ENCODE measurements at regions not wholly inside any gene's neighbourhood (a gene's known extent, or its start where the extent isn't known, plus 50 kb on each side); places are given as distances from the start of the nearest gene placed in this dataset.

DNA sequence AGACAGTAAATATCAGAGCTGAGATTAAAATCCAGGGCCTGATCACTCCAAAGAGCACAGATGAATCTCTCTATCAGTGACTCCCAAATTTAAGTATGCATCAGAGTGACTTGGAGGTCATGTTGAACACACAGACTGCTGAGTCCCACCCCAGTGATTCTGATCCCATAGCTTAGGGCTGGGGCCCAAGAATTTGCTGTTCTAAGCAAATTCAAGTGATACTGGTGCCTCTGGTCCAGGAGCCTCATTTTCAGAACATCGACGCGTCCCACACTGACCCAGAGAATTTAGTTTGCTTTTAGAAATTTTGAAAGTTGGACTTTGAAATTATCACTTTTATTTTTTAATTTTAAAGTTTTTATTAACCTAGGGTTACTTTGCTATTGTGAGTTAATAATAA lies 72.7 kb upstream of the NETO1 start:
- no peak overlapping the region for H3K23ac ChIP-seq (ENCODE audit: insufficient read length, low read depth, low read length)
- H3K9ac ChIP-seq (ENCODE audit: extremely low read depth, insufficient read length, low read length), result no peak overlapping the region
- no peak for DNase-seq
- H4K8ac ChIP-seq (replicated peaks; ENCODE audit: insufficient read length, low read depth, low read length), result no peak overlapping the region
- H2BK5ac ChIP-seq (ENCODE audit: insufficient read length, low read length), result no peak overlapping the region
- Mint-ChIP-seq H3K9me3 (no peaks in the 10 kb centered on the region), H3K36me3 (ENCODE audit: insufficient read depth in 1 of 3, low read depth in 3 of 3) (no peaks in the 10 kb centered on the region), H3K4me3 (no peak overlapping the region), H3K4me1 (no peaks in the 10 kb centered on the region), H3K27ac (peak overlapping the region in 1 of 3 experiments; percentile 86; a peak in 1 of 7 replicates), H3K27me3 (ENCODE audit: low read depth) (no peaks in the 10 kb centered on the region)
- no peaks in the 10 kb centered on the region for H3K27me3 ChIP-seq (ENCODE audit: insufficient read depth, low read length)
- no peaks in the 10 kb centered on the region for H4K20me1 ChIP-seq (ENCODE audit: control insufficient read depth, insufficient read depth, insufficient read length)
- H3K79me2 ChIP-seq (ENCODE audit: insufficient read depth, low read length), result no peaks in the 10 kb centered on the region
- no peak overlapping the region for H3T11ph ChIP-seq (ENCODE audit: low read length)
- H2BK12ac ChIP-seq (ENCODE audit: insufficient read length, low read depth, low read length), result no peak overlapping the region
- no peak overlapping the region for H2AFZ ChIP-seq (ENCODE audit: low read length)
- no peaks in the 10 kb centered on the region for H3K4me1 ChIP-seq (ENCODE audit: insufficient read depth, low read length)
- H3K23me2 ChIP-seq (ENCODE audit: insufficient read length, low read depth, low read length, poor library complexity, severe bottlenecking), result no peaks in the 10 kb centered on the region
- no peak overlapping the region for H3K4ac ChIP-seq (ENCODE audit: low read depth, low read length)
- H4K5ac ChIP-seq (ENCODE audit: insufficient read length, low read depth, low read length), result no peak overlapping the region
- no peak overlapping the region for H2BK15ac ChIP-seq (ENCODE audit: low read depth, low read length)
- H2BK20ac ChIP-seq (ENCODE audit: low read depth, low read length, poor library complexity, severe bottlenecking), result no peak overlapping the region
- no peak overlapping the region for H3K14ac ChIP-seq (ENCODE audit: insufficient read depth, low read length)
- TF ChIP-seq CTCF (conservative IDR thresholded peaks at IDR 0.05), result no peak
- no peak overlapping the region for H3K56ac ChIP-seq (ENCODE audit: insufficient read length, low read depth, low read length)
- H4K91ac ChIP-seq (ENCODE audit: insufficient read length, low read depth, low read length), result no peak overlapping the region
- H2BK120ac ChIP-seq (ENCODE audit: low read depth, low read length, poor library complexity, severe bottlenecking), result no peak overlapping the region
- H2AK5ac ChIP-seq (ENCODE audit: insufficient read length, low read length), result no peak overlapping the region
- H3K79me1 ChIP-seq (ENCODE audit: insufficient read depth, low read depth, low read length, poor library complexity, severe bottlenecking), result no peaks in the 10 kb centered on the region
- no peaks in the 10 kb centered on the region for H3K9me3 ChIP-seq (ENCODE audit: control insufficient read depth, low read depth, low read length)
- WGBS (ENCODE audit: extremely low coverage, insufficient read length, low lambda C conversion rate), result no CpG with 5 or more reads among the region's 3 CpGs
- H3K18ac ChIP-seq (ENCODE audit: insufficient read length, low read depth, low read length), result no peak overlapping the region
- H3K4me2 ChIP-seq (ENCODE audit: insufficient read depth, insufficient read length, low read length), result no peak overlapping the region
- H3K27ac ChIP-seq (ENCODE audit: insufficient read length, low read depth, low read length), result no peak overlapping the region

All from H9 (cell line).